Bronchial epithelial cell (primary cell): ENCODE measurements at regions not wholly inside any gene's neighbourhood (a gene's known extent, or its start where the extent isn't known, plus 50 kb on each side); places are given as distances from the start of the nearest gene placed in this dataset.

ENCODE experiments used
- DNase-seq: peaks from one replicate; pipeline ENCODE4 v3.0.0-alpha.2; 2010; ENCODE audit warnings: low read depth
- FAIRE-seq: peaks from 2 replicates; lab custom pipeline; 2011; peaks lifted over from hg19 to GRCh38; lab: Jason Lieb, UNC
- H3K27me3 ChIP-seq: 2 replicates; pipeline ENCODE4 v1.5.1; 2011; ENCODE audit warnings: low read length; ENCODE audit not compliant: control insufficient read depth, insufficient read depth
- H3K36me3 ChIP-seq: 2 replicates; pipeline ENCODE4 v1.5.1; 2011; ENCODE audit warnings: low read length; ENCODE audit not compliant: control insufficient read depth, insufficient read depth
- H3K4me3 ChIP-seq: 2 replicates; pipeline ENCODE4 v1.5.1; 2011; ENCODE audit warnings: mild to moderate bottlenecking, low read depth, low read length, control low read depth
- CTCF ChIP-seq: IDR thresholded peaks from 2 replicates; pipeline ENCODE4 v1.5.1; 2011; ENCODE audit warnings: mild to moderate bottlenecking, moderate library complexity, low read length, control low read depth, inconsistent platforms; ENCODE audit not compliant: insufficient read depth, severe bottlenecking

GRCh38 chr7:93758631-93759030 is 131.9 kb downstream of the TFPI2 start:
- no peak overlapping the region for H3K4me3 ChIP-seq
- H3K36me3 ChIP-seq: no peaks in the 10 kb centered on the region
- FAIRE-seq (no peak), DNase-seq (no peak)
- H3K27me3 ChIP-seq: no peaks in the 10 kb centered on the region
- TF ChIP-seq CTCF: no peak

- DNase-seq (peak; percentile 51), FAIRE-seq (no peak)
- Histone ChIP-seq H3K36me3 (no peaks in the 10 kb centered on the region), H3K4me3 (no peak overlapping the region), H3K27me3 (no peaks in the 10 kb centered on the region)
- TF ChIP-seq CTCF: no peak
These were observed 133.1 kb downstream of the TFPI2 start for GRCh38 chr7:93757426-93757825.

GRCh38 chr7:93756890-93757289 is 133.7 kb downstream of the TFPI2 start:
- TF ChIP-seq CTCF: no peak
- no peak for DNase-seq
- H3K4me3 ChIP-seq: no peak overlapping the region
- no peaks in the 10 kb centered on the region for H3K36me3 ChIP-seq
- FAIRE-seq: no peak
- H3K27me3 ChIP-seq: no peaks in the 10 kb centered on the region

- Histone ChIP-seq H3K36me3 (no peaks in the 10 kb centered on the region), H3K4me3 (no peak overlapping the region), H3K27me3 (no peaks in the 10 kb centered on the region)
- no peak for FAIRE-seq
- peak; percentile 33 for DNase-seq
- TF ChIP-seq CTCF: no peak
These were observed 139.1 kb downstream of the TFPI2 start for GRCh38 chr7:93751421-93751820.

- FAIRE-seq (no peak), DNase-seq (no peak)
- no peak for TF ChIP-seq CTCF
- Histone ChIP-seq H3K27me3 (no peaks in the 10 kb centered on the region), H3K4me3 (no peak overlapping the region), H3K36me3 (no peaks in the 10 kb centered on the region)
These were observed 139.6 kb downstream of the TFPI2 start for GRCh38 chr7:93750986-93751385.

GRCh38 chr7:93747019-93747418 is 143.5 kb downstream of the TFPI2 start:
- no peaks in the 10 kb centered on the region for H3K27me3 ChIP-seq
- no peak overlapping the region for H3K4me3 ChIP-seq
- H3K36me3 ChIP-seq: no peaks in the 10 kb centered on the region
- DNase-seq (no peak), FAIRE-seq (no peak)
- TF ChIP-seq CTCF: no peak
